ENCODE measurements at regions not wholly inside any gene's neighbourhood (a gene's known extent, or its start where the extent isn't known, plus 50 kb on each side); places are given as distances from the start of the nearest gene placed in this dataset.

- H3K4me3 ChIP-seq (ENCODE audit: low read depth, low read length, poor library complexity, severe bottlenecking): no peak overlapping the region
- H3F3A ChIP-seq (ENCODE audit: insufficient read depth, low read length): no peaks in the 10 kb centered on the region
- no peak for TF ChIP-seq EZH2 (IDR thresholded peaks at IDR 0.05; ENCODE audit: borderline replicate concordance, low read length)
- TF ChIP-seq CTCF (IDR thresholded peaks at IDR 0.05; ENCODE audit: low read length): no peak
- H3K36me3 ChIP-seq (ENCODE audit: insufficient read depth, low read length): no peaks in the 10 kb centered on the region
- no peaks in the 10 kb centered on the region for H3K9me2 ChIP-seq (ENCODE audit: low read depth, low read length)
- no peaks in the 10 kb centered on the region for H4K20me1 ChIP-seq (ENCODE audit: insufficient read depth, low read length)
- H3K9ac ChIP-seq (ENCODE audit: low read length): no peak overlapping the region
- no peak overlapping the region for H2AFZ ChIP-seq (ENCODE audit: low read length)
- H3K4me2 ChIP-seq (ENCODE audit: low read length): no peak overlapping the region
- H3K9me3 ChIP-seq (ENCODE audit: low read length): no peaks in the 10 kb centered on the region
- H3K79me2 ChIP-seq (ENCODE audit: insufficient read depth, low read length): no peaks in the 10 kb centered on the region
- no peak overlapping the region for H3K27ac ChIP-seq (ENCODE audit: low read depth, low read length, poor library complexity, severe bottlenecking)
- peaks cover 5% of the 10 kb centered on the region for H3K4me1 ChIP-seq (ENCODE audit: insufficient read depth, low read length, severe bottlenecking)
- no peaks in the 10 kb centered on the region for H3K27me3 ChIP-seq (ENCODE audit: insufficient read depth, low read length)
These were observed 444.9 kb upstream of the CLINT1 start for GRCh38 chr5:158303883-158304282.

GRCh38 chr5:158303275-158303674 lies 444.3 kb upstream of the CLINT1 start:
- H3K4me2 ChIP-seq (ENCODE audit: low read length): no peak overlapping the region

GRCh38 chr5:158302029-158302428 lies 443.1 kb upstream of the CLINT1 start:
- H3F3A ChIP-seq (ENCODE audit: insufficient read depth, low read length): no peaks in the 10 kb centered on the region
- H3K4me3 ChIP-seq (ENCODE audit: low read depth, low read length, poor library complexity, severe bottlenecking): no peak overlapping the region
- peaks cover 3% of the 10 kb centered on the region; the same call in 1 of the 2 replicates for H3K9me3 ChIP-seq (ENCODE audit: low read length)
- H4K20me1 ChIP-seq (ENCODE audit: insufficient read depth, low read length): no peaks in the 10 kb centered on the region
- no peaks in the 10 kb centered on the region for H3K9me2 ChIP-seq (ENCODE audit: low read depth, low read length)
- H3K4me2 ChIP-seq (ENCODE audit: low read length): no peak overlapping the region
- H3K4me1 ChIP-seq (ENCODE audit: insufficient read depth, low read length, severe bottlenecking): peaks cover 5% of the 10 kb centered on the region
- no peaks in the 10 kb centered on the region for H3K79me2 ChIP-seq (ENCODE audit: insufficient read depth, low read length)
- TF ChIP-seq CTCF (IDR thresholded peaks at IDR 0.05; ENCODE audit: low read length) (no peak), EZH2 (IDR thresholded peaks at IDR 0.05; ENCODE audit: borderline replicate concordance, low read length) (no peak)
- no peak overlapping the region for H3K27ac ChIP-seq (ENCODE audit: low read depth, low read length, poor library complexity, severe bottlenecking)
- no peaks in the 10 kb centered on the region; the same call in 1 of the 2 replicates for H3K36me3 ChIP-seq (ENCODE audit: insufficient read depth, low read length)
- H2AFZ ChIP-seq (ENCODE audit: low read length): no peak overlapping the region
- H3K27me3 ChIP-seq (ENCODE audit: insufficient read depth, low read length): no peaks in the 10 kb centered on the region
- H3K9ac ChIP-seq (ENCODE audit: low read length): no peak overlapping the region

More at GRCh38 chr5:158303275-158303674, 444.3 kb upstream of the CLINT1 start:
- no peaks in the 10 kb centered on the region for H3K79me2 ChIP-seq (ENCODE audit: insufficient read depth, low read length)
- no peaks in the 10 kb centered on the region for H3K9me3 ChIP-seq (ENCODE audit: low read length)
- TF ChIP-seq EZH2 (IDR thresholded peaks at IDR 0.05; ENCODE audit: borderline replicate concordance, low read length) (no peak), CTCF (IDR thresholded peaks at IDR 0.05; ENCODE audit: low read length) (no peak)
- no peaks in the 10 kb centered on the region for H3K9me2 ChIP-seq (ENCODE audit: low read depth, low read length)
- peaks cover 5% of the 10 kb centered on the region for H3K4me1 ChIP-seq (ENCODE audit: insufficient read depth, low read length, severe bottlenecking)
- H3F3A ChIP-seq (ENCODE audit: insufficient read depth, low read length): no peaks in the 10 kb centered on the region
- H3K36me3 ChIP-seq (ENCODE audit: insufficient read depth, low read length): no peaks in the 10 kb centered on the region
- no peak overlapping the region for H3K4me3 ChIP-seq (ENCODE audit: low read depth, low read length, poor library complexity, severe bottlenecking)
- no peak overlapping the region for H2AFZ ChIP-seq (ENCODE audit: low read length)
- no peak overlapping the region for H3K9ac ChIP-seq (ENCODE audit: low read length)
- H3K27me3 ChIP-seq (ENCODE audit: insufficient read depth, low read length): no peaks in the 10 kb centered on the region
- no peaks in the 10 kb centered on the region for H4K20me1 ChIP-seq (ENCODE audit: insufficient read depth, low read length)
- no peak overlapping the region for H3K27ac ChIP-seq (ENCODE audit: low read depth, low read length, poor library complexity, severe bottlenecking)
